B cell (primary cell): ENCODE measurements at regions not wholly inside any gene's neighbourhood (a gene's known extent, or its start where the extent isn't known, plus 50 kb on each side); places are given as distances from the start of the nearest gene placed in this dataset.

Source experiments
- ATAC-seq: fragments of 200-7000 bp; cut with Tn5 transposase; one replicate; pipeline ENCODE4 v1.10.0; 2021; ENCODE audit warnings: low read depth, mild to moderate bottlenecking, moderate number of reproducible peaks, moderate library complexity
- CTCF ChIA-PET: fragments of 350-600 bp; sonication (Branson Sonifier 250); formaldehyde crosslinking; loops from one replicate; lab custom pipeline; 2021; ENCODE audit warnings: antibody characterized with exemption, inconsistent platforms; lab: Charles Lee
- POLR2A ChIA-PET: fragments of 350-600 bp; sonication (Branson Sonifier 250); formaldehyde crosslinking; loops from one replicate; lab custom pipeline; 2021; ENCODE audit warnings: antibody characterized with exemption; lab: Charles Lee
- DNase-seq: peaks from one replicate; pipeline ENCODE4 v3.0.0; 2013
- H2AFZ ChIP-seq: 2 replicates; pipeline ENCODE4 v1.6.1; 2012; ENCODE audit warnings: mild to moderate bottlenecking, low read depth, low read length; ENCODE audit not compliant: insufficient read depth, poor library complexity, severe bottlenecking
- H3K27ac ChIP-seq, 2 donors: 1 replicate in 1 of 2; 2 replicates in 1 of 2; pipeline ENCODE4 v1.5.1; 2012 to 2013; ENCODE audit warnings: low read length in 2 of 2, mild to moderate bottlenecking in 2 of 2, moderate library complexity in 1 of 2
- H3K27me3 ChIP-seq, 4 experiments: fragments of 200-600 bp in 1 of 4; sonication (generic) in 1 of 4; replicated peaks in 1 of 4; 1 replicate in 2 of 4; 2 replicates in 2 of 4; pipeline versions ENCODE4 v1.6.1 to v1.7.0; 2013 to 2016; ENCODE audit warnings: low read length in 3 of 4, mild to moderate bottlenecking in 2 of 4, mixed read lengths in 1 of 4, moderate library complexity in 1 of 4; ENCODE audit not compliant: insufficient read depth in 4 of 4, control insufficient read depth in 3 of 4; ENCODE audit errors: control extremely low read depth in 1 of 4
- H3K36me3 ChIP-seq, 2 experiments: replicated peaks in 1 of 2; 1 replicate in 1 of 2; 2 replicates in 1 of 2; pipeline versions ENCODE4 v1.6.1 to v1.7.1; 2013; ENCODE audit warnings: low read length in 1 of 2; ENCODE audit not compliant: insufficient read depth in 2 of 2, control insufficient read depth in 1 of 2; ENCODE audit errors: control extremely low read depth in 1 of 2, extremely low read depth in 1 of 2
- H3K4me1 ChIP-seq, 2 donors: fragments of 200-600 bp in 1 of 2; sonication (generic) in 1 of 2; 1 replicate in 1 of 2; 2 replicates in 1 of 2; pipeline versions ENCODE4 v1.5.1 to v1.6.1; 2013 to 2017; ENCODE audit warnings: low read length in 2 of 2; ENCODE audit not compliant: control insufficient read depth in 2 of 2, insufficient read depth in 2 of 2
- H3K4me2 ChIP-seq: replicated peaks from 2 replicates; pipeline ENCODE3; 2012; ENCODE audit warnings: mild to moderate bottlenecking, low read depth, low read length; ENCODE audit not compliant: poor library complexity, severe bottlenecking
- H3K4me3 ChIP-seq, 5 experiments: fragments of 200-600 bp in 1 of 5; sonication (generic) in 1 of 5; 1 replicate in 3 of 5; 2 replicates in 2 of 5; pipeline versions ENCODE4 v1.5.1 to v1.7.0; 2011 to 2016; ENCODE audit warnings: low read length in 4 of 5, mild to moderate bottlenecking in 4 of 5, low read depth in 2 of 5, control low read depth in 1 of 5, moderate library complexity in 1 of 5; ENCODE audit not compliant: insufficient read depth in 1 of 5; ENCODE audit errors: control extremely low read depth in 1 of 5, extremely low read depth in 1 of 5
- H3K79me2 ChIP-seq: fragments of 200-600 bp; sonication (generic); one replicate; pipeline ENCODE4 v1.6.0; 2016; ENCODE audit warnings: low read length; ENCODE audit not compliant: control insufficient read depth, insufficient read depth
- H3K9ac ChIP-seq: fragments of 200-600 bp; sonication (generic); 2 replicates; pipeline ENCODE4 v1.6.1; 2017; ENCODE audit warnings: mild to moderate bottlenecking, low read length, moderate library complexity
- H3K9me3 ChIP-seq, 3 donors: one replicate each; pipeline versions ENCODE4 v1.6.1 to v1.7.1; 2013; ENCODE audit warnings: low read length in 2 of 3; ENCODE audit not compliant: control insufficient read depth in 2 of 3, insufficient read depth in 1 of 3; ENCODE audit errors: control extremely low read depth in 1 of 3
- H4K20me1 ChIP-seq: 2 replicates; pipeline ENCODE4 v1.6.0; 2012; ENCODE audit warnings: mild to moderate bottlenecking, low read length; ENCODE audit not compliant: insufficient read depth, control insufficient read depth, poor library complexity, severe bottlenecking
- H3K27ac Mint-ChIP-seq: one replicate; pipeline ENCODE4 v1.8.0; 2021; ENCODE audit warnings: mixed read lengths
- H3K27me3 Mint-ChIP-seq: one replicate; pipeline ENCODE4 v1.8.0; 2021; ENCODE audit warnings: mixed read lengths
- H3K4me1 Mint-ChIP-seq: one replicate; pipeline ENCODE4 v1.8.0; 2021; ENCODE audit warnings: mixed read lengths
- H3K4me3 Mint-ChIP-seq: one replicate; pipeline ENCODE4 v1.8.0; 2021; ENCODE audit warnings: mixed read lengths
- H3K9me3 Mint-ChIP-seq: one replicate; pipeline ENCODE4 v1.8.0; 2022; ENCODE audit warnings: mixed read lengths; ENCODE audit not compliant: insufficient read depth
- EZH2 ChIP-seq: IDR thresholded peaks from 2 replicates; pipeline ENCODE4 v1.6.1; 2012; ENCODE audit warnings: borderline replicate concordance, low read depth, mild to moderate bottlenecking, moderate library complexity, low read length; ENCODE audit not compliant: insufficient read depth, poor library complexity, severe bottlenecking
- WGBS: methylation state at CpG from one replicate; pipeline ENCODE4 v1.1.5; 2013; ENCODE audit warnings: missing lambda C conversion rate; ENCODE audit not compliant: insufficient coverage; 5-methylcytosine and 5-hydroxymethylcytosine counted together
- intact Hi-C: fragments of 100-400 bp; cut with micrococcal nuclease; formaldehyde crosslinking; loops from one replicate; pipeline ENCODE4 v1.10.0; 2022
- TF ChIP-seq, protein P1 (sequence below): fragments of 200-600 bp; IDR thresholded peaks from one replicate; pipeline ENCODE4 v1.8.0; 2022; ENCODE audit warnings: antibody characterized with exemption, mild to moderate bottlenecking

- Histone ChIP-seq H3K9me3 (no peaks in the 10 kb centered on the region), H3K9ac (no peak overlapping the region), H3K27me3 (no peaks in the 10 kb centered on the region), H3K79me2 (no peaks in the 10 kb centered on the region), H3K27ac (no peak overlapping the region), H3K36me3 (no peaks in the 10 kb centered on the region), H3K4me1 (no peaks in the 10 kb centered on the region), H3K4me2 (no peak overlapping the region), H2AFZ (no peak overlapping the region), H3K4me3 (no peak overlapping the region), H4K20me1 (no peaks in the 10 kb centered on the region)
- DNase-seq = no peak
- POLR2A ChIA-PET = no interaction called here
- no peaks in the 10 kb centered on the region for H3K4me1 Mint-ChIP-seq
- intact Hi-C loops = no loop called here
- no peaks in the 10 kb centered on the region for H3K9me3 Mint-ChIP-seq
- no peaks in the 10 kb centered on the region for H3K27me3 Mint-ChIP-seq
- no peak for ATAC-seq
- TF ChIP-seq EZH2 = no peak
- TF ChIP-seq, protein P1, sequence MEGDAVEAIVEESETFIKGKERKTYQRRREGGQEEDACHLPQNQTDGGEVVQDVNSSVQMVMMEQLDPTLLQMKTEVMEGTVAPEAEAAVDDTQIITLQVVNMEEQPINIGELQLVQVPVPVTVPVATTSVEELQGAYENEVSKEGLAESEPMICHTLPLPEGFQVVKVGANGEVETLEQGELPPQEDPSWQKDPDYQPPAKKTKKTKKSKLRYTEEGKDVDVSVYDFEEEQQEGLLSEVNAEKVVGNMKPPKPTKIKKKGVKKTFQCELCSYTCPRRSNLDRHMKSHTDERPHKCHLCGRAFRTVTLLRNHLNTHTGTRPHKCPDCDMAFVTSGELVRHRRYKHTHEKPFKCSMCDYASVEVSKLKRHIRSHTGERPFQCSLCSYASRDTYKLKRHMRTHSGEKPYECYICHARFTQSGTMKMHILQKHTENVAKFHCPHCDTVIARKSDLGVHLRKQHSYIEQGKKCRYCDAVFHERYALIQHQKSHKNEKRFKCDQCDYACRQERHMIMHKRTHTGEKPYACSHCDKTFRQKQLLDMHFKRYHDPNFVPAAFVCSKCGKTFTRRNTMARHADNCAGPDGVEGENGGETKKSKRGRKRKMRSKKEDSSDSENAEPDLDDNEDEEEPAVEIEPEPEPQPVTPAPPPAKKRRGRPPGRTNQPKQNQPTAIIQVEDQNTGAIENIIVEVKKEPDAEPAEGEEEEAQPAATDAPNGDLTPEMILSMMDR = no peak
- no peak overlapping the region for H3K27ac Mint-ChIP-seq
- CTCF ChIA-PET = no interaction called here
- H3K4me3 Mint-ChIP-seq = no peak overlapping the region
Observed at GRCh38 chr20:11193241-11193640, 519.4 kb upstream of the JAG1 start.

GRCh38 chr20:11195169-11195568, 521.4 kb upstream of the JAG1 start:
- ATAC-seq (no peak), DNase-seq (no peak)
- ChIA-PET POLR2A (no interaction called here), CTCF (no interaction called here)
- Histone ChIP-seq H4K20me1 (no peaks in the 10 kb centered on the region), H3K9me3 (no peaks in the 10 kb centered on the region), H3K27ac (no peak overlapping the region), H3K9ac (no peak overlapping the region), H3K4me3 (no peak overlapping the region), H3K4me1 (no peaks in the 10 kb centered on the region), H3K36me3 (no peaks in the 10 kb centered on the region), H2AFZ (no peak overlapping the region), H3K79me2 (no peaks in the 10 kb centered on the region), H3K4me2 (no peak overlapping the region), H3K27me3 (no peaks in the 10 kb centered on the region)
- Mint-ChIP-seq H3K4me3 (no peak overlapping the region), H3K27me3 (no peaks in the 10 kb centered on the region), H3K27ac (no peak overlapping the region), H3K4me1 (no peaks in the 10 kb centered on the region), H3K9me3 (no peaks in the 10 kb centered on the region)
- WGBS = 100% methylated on average over 5 of the region's 6 CpGs
- TF ChIP-seq, protein P1 = no peak
- TF ChIP-seq EZH2 = no peak
- intact Hi-C loops = no loop called here
